Activated T-helper 1 cell treated with anti-CD3 and anti-CD28 coated beads, Interleukin-2, amount 50 U/mL, for 16 hours (primary cell): ENCODE measurements at regions not wholly inside any gene's neighbourhood (a gene's known extent, or its start where the extent isn't known, plus 50 kb on each side); places are given as distances from the start of the nearest gene placed in this dataset.

Source experiments
- DNase-seq, 2 donors: peaks; one replicate each; pipeline ENCODE4 v3.0.0-alpha.2; 2020; ENCODE audit warnings: low read depth in 1 of 2, low spot score in 1 of 2

DNA sequence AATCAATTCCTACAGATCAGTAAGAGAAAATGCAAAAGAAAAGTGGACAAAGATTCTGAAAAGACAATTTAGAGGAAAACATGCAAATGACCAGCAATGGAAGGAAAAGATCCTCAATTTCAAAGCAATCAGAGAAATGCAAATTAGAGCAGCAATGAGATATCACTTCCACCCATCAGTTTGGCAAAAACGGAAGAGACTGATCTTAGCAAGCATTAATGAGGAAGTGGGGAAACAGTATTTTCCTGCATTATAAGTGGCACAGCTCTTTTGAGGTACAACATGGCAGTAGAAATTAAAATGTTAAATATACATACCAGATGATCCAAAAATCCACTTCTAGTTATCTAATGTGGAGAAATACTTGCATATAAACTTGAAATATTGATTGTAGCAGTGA, 69.1 kb upstream of the SLC7A1 start:
- no peak for DNase-seq

DNA sequence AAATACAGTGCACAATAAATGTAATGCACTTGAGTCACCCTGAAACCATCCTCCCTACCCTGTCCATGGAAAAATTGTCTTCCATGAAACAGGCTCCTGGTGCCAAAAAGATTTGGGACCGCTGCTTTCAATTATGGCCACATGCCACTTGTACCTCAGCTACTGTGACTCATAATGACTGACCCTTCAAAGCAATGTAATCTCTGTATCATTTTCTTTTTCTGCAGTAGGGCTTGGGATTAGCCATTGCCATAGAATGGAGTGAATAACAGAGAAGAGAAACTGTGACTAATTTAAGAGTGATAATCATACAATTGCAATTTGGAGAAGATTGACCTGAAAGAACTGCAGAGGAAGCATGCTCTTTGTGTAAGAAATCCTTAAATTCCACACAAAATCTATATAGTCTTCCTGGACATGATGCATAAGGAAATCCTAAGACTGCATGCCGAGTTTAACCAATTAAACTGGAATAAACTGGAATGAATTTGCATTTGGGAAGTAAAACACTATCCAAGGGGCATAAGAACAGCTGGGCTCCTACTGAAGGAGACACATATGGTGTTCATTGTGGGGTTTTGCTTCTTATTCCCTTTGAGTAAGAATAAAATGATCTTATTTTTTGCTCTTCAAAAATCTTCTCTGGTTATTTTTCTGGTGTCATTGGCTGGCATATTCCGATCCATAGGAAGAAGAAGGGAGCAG, 59.5 kb upstream of the SLC7A1 start:
- no peak for DNase-seq

DNA sequence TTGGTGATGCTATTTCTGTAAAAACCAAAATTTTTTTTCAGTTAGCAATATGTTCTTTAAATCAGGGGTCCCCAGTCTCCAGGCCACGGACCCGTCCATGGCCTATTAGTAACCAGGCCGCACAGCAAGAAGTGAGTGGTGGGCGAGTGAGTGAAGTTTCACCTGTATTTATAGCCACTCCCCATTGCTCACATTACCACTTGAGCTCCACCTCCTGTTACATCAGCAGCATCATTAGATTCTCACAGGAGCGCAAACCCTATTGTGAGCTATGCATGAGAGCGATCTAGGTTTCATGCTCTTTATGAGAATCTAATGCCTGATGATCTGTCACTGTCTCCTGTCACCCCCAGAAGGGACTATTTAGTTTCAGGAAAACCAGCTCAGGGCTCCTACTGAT, 58.9 kb upstream of the SLC7A1 start:
- no peak for DNase-seq

DNA sequence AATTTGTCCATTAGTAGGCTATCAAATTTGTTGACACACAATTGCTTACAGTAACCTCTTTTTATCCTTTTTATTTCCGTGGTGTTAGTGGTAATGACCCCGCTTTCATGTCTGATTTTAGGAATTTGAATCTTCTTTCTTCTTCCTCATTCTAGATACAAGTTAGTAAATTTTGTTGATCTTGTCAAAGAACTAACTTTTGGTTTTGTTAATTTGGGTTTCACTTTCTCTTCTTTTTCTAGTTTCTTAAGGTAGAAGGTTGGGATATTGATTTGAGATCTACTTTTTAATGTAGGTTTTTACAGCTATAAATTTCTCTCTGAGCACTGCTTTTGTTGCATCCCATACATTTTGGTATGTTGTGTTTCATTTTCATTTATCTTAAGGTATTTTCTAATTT, 53.3 kb upstream of the SLC7A1 start:
- DNase-seq, result no peak
